ENCODE measurements at regions not wholly inside any gene's neighbourhood (a gene's known extent, or its start where the extent isn't known, plus 50 kb on each side); places are given as distances from the start of the nearest gene placed in this dataset.

DNA sequence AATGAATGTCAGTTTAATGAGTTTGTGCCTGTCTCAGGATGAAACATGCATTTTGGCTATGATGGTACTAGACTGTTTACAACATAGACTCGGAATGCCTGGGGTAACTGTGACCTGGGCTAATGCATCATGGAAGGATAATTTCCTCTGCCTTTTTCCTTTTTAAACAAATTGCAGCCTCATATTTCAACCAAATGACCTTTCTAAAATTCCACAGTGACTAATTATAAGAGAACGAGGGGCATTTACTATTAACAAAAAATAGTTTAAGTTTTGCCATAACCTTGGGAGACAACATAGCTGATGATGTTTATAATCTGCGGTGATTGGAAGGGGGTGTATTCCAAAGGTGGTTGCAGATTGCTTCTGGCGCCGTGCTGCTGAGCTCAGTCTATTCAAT is 1140.5 kb downstream of the GALC start:
- DNase-seq = no peak

DNA sequence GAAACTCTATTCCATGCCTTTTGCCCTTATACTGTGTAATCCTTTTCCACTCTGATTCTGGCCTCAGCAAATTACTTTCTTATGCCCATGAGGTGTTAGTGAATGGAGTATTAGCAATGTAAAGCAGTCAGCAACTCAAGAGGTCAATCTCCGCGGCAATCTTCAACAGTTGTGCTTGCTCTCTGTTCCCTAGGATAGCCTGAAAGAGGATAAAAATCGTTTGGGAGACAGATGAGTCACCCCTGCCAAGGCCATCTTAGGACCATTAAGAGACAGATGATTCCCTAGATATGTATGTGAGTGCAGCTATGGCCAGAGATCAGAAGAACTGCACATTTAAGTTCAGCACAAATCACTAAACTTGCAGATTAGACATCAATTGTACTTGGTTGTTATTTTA is 1145.8 kb downstream of the GALC start:
- DNase-seq = no peak

GRCh38 chr14:86838363-86838762 is 1154.6 kb downstream of the GALC start:
- peak; percentile 2 for DNase-seq

DNA sequence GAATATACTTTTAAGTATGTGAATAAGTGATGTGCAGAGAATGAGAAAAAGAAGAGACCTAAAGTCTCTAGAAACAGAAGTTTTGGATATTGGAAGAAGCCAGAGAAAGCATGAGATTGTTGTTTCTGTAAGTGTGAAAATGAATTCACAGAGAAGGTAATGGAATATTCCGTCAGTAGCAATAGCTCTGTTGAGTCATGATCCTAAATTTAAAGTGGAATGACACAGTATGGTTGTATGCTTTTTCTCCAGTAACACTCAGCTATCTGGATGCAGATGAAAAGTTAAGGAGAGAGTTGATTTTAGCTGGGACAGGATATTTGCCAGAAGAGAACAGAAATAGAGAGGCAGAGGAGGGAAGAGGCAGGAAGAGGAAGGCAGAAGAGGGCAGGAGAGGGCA is 1166.3 kb downstream of the GALC start:
- DNase-seq = no peak

DNA sequence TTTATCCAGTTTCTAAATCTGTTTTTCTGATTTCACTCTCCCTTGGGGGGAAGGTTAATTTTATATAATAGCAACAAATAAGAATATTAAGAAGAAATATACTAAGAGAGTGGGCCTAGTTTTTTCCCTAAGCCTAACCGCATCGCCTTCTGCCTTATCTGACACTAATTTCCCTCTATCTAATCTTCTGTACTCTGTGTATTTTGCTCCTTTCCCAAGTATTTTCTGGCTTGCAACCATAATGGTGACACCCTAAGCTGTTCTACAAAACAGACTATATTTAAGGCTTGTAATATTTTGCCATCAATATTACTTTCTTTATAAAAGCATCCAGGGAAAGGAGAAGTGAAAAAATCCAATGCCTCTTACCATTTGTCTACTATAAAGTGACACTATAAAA is 1168.8 kb downstream of the GALC start:
- no peak for DNase-seq

GRCh38 chr14:86823581-86823980 is 1169.4 kb downstream of the GALC start:
- DNase-seq = no peak

DNA sequence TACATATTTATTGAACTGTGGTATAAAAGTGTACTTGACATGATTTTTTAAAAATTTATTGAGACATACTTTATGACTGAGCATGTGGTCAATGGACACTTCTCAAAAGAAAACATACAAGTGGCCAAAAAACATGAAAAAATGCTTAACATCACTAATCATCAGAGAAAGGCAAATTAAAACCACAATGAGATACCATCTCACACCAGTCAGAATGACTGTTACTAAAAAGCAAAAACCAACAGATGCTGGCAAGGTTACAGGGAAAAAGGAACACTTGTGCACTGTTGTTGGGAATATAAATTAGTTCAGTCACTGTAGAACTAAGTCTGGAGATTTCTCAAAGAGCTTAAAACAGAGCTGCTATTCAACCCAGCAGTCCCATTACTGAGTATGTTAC is 1177.6 kb downstream of the GALC start:
- DNase-seq = no peak

DNA sequence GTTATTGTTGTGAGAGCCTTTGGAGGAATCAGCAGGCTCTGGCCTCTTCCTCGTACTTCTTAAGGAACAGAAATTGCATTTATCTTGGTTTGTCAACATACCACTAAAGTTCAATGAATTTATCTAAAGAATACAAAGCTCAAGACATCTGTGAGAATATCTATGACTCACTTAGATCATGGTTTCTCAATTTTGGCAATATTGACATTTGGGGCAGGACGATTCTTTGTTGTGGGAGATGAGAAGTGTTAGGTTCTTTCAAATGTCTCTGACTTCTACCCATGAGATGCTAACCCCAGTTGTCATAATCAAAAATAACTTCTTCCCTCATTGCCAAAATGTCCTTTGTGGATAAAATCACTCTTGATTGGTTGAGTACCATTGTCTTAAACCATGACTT is 1190.3 kb downstream of the GALC start:
- no peak for DNase-seq

- DNase-seq = peak; percentile 47
Observed at GRCh38 chr14:86799244-86799647, 1193.7 kb downstream of the GALC start.

GRCh38 chr14:86798330-86798729 is 1194.7 kb downstream of the GALC start:
- DNase-seq = no peak

- no peak for DNase-seq
Observed at GRCh38 chr14:86797075-86797351, 1196.0 kb downstream of the GALC start.

- DNase-seq = no peak
Observed at GRCh38 chr14:86796221-86797074, 1196.5 kb downstream of the GALC start.

- no peak for DNase-seq
Observed at GRCh38 chr14:86794689-86795088, 1198.3 kb downstream of the GALC start.

- peak; percentile 19 for DNase-seq
Observed at GRCh38 chr14:86790408-86791364, 1202.3 kb downstream of the GALC start.

DNA sequence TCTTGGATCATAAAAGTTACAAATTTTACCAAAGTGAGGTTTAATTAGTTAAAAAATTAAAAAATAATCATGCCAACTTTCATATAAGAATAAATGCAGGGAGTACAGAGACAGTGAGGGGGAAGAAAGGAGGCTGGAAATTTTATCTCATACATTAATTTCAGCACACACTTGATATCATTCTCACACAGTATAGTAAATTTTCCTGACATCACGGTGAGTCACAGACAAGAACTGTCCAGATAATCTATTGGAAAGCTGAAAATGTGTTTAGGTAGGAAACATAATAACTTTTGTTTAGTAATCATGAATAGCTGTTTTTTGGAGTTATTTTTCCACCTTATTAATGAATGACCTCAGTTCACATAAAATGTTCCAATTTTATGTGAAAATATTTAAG is 1204.8 kb downstream of the GALC start:
- peak; percentile 27 for DNase-seq

DNA sequence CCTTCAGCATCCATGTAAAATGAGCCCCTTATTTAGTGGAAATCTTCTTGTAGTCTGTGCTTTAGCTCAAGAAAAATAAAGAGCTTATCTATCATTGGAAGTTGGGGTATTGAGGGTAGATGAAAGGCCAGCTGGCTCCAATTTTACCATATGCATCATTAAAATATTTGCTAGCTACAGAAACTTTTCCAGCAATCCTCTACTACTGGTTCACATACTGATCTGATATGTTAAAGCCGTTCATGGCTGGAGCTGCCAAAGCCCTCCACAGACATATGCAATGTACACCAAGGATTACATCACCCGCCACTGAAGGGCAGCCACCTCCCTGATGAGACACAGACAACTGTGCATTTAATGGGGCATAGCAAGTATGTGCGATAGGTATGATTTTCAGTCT is 1205.3 kb downstream of the GALC start:
- peak; percentile 22 for DNase-seq

- DNase-seq = no peak
Observed at GRCh38 chr14:86782092-86782580, 1210.8 kb downstream of the GALC start.

DNA sequence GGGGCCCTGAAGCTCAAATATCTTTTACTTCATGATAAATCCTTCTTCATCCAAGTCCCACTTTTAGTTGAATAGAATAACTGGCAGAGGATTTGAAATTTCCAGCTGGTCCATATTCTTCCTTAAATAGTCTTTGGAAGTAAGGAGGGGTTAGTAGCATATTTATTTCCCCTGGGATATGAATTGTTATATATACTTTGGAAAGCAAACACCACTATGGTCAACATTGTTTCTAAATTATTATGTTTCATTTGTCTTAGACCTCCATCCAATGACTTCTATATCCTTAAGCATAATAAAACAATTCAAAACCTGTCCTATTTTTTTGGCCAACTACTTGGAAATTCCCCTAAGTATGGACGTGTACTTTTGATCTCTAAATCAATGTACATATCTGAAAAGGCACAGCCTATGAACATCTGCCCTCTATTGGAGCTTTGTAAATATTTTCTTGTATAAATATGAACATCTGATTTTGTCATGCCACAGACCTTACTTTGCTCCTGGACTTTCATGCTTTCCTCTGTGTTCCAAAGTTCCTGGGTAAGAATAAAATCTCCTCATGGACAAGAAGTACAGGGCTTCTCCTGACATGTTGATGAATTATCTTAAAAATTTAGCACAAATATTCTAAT is 1212.0 kb downstream of the GALC start:
- no peak for DNase-seq

DNA sequence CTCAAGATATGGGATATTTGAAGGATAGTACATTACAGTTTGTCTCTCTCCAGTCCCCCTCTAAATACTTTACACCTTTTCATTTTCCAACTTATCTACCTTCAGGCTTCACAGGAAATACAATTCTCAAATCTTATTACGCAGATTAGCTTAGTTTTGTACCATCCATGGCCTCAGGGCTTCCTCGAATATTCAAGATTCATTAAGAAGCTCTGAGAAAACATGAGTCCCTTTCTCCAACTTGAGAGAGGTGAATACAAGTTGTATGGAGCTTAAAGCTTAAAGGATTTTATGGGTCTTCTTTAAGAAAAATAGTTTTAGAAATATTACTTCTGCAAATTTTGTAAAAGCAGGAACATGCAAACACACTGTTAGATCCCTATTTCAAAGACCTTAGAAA is 1212.5 kb downstream of the GALC start:
- DNase-seq = no peak

DNA sequence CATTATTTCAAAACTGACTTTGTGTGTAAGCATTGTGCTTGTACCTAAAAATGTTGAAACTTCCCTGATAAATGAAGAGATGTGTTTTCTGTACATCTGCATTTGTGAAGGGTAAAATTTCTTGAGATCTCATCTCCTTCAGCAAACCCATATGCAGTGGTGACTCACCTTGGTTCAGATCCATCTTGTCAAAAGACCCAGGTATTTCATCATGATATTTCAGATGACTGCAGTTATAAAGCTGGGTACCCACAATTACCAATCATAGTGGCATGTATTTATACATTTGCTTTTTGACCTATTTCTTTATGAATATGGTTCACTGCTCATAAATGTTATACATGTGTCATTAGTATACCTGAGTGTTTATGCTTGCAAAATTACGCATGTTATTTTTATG is 1213.6 kb downstream of the GALC start:
- no peak for DNase-seq

DNA sequence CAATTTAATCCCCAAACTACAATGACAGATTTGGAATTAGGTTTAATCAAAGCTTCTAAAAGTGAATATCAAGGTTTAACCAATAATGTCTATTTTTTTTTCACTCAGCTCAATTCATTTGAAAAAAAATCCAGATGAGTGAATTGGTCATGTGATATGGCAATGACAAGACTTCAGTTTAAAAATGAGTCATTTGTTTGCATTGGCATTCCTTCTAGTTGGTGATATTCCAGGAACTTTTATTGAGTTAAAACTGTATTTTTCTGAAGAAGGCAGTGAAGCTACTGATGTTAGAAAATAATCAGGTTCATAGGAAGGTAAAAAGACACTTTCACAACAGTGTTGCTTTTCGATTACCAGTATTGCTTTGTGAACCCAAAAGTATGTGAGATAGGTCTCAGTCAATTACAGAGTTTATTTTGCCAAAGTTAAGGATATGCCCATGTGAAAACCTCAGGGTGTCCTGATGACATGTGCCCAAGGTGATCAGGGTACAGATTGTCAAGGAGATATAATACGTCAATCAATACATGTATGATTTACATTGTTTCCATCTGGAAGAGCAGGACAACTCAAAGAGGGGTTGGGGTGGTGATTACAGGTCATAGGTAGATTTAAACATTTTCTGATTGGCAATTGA is 1214.9 kb downstream of the GALC start:
- no peak for DNase-seq

DNA sequence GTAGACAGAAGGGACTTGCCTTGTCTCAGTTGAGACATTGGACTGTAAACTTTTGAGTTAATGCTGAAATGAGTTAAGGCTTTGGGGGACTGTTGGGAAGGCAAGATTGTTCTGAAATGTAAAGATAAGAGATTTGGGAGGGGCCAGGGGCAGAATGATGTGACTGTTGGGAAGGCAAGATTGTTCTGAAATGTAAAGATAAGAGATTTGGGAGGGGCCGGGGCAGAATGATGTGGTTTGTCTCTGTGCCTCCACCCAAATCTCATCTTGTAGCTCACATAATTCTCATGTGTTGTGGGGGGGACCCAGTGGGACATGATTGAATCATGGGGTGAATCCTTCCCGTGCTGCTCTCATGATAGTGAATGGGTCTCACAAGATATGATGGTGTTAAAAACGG is 1217.1 kb downstream of the GALC start:
- peak; percentile 62 for DNase-seq

GRCh38 chr14:86774916-86775315 is 1218.1 kb downstream of the GALC start:
- no peak for DNase-seq

Data from hematopoietic multipotent progenitor cell treated with erythropoietin and hydrocortisone succinate and interleukin-3 and kit ligand, for 8 days (in vitro differentiated cells).